Kidney (tissue), 13 donors: ENCODE measurements at regions not wholly inside any gene's neighbourhood (a gene's known extent, or its start where the extent isn't known, plus 50 kb on each side); places are given as distances from the start of the nearest gene placed in this dataset.

Source experiments
- DNase-seq, 5 donors: peaks; one replicate each; pipeline ENCODE4 v3.0.0-alpha.2; 2013 to 2020
- FAIRE-seq: peaks from 2 replicates; lab custom pipeline; 2012; peaks lifted over from hg19 to GRCh38; lab: Jason Lieb, UNC
- H3K27ac ChIP-seq, 2 donors: one replicate each; pipeline ENCODE4 v1.7.0; 2013; ENCODE audit warnings: low read depth in 2 of 2, low read length in 2 of 2, inconsistent platforms in 1 of 2
- H3K27me3 ChIP-seq: one replicate; pipeline ENCODE4 v1.7.1; 2013; ENCODE audit warnings: low read length, inconsistent platforms; ENCODE audit not compliant: control insufficient read depth, insufficient read depth
- H3K36me3 ChIP-seq, 3 donors: one replicate each; pipeline versions ENCODE4 v1.7.0 to v1.7.1; 2013; ENCODE audit warnings: low read length in 3 of 3, control low read depth in 1 of 3, inconsistent platforms in 1 of 3; ENCODE audit not compliant: insufficient read depth in 3 of 3, control insufficient read depth in 2 of 3
- H3K4me1 ChIP-seq, 3 donors: one replicate each; pipeline versions ENCODE4 v1.7.0 to v1.7.1; 2013; ENCODE audit warnings: low read length in 3 of 3, inconsistent platforms in 1 of 3, low read depth in 1 of 3; ENCODE audit not compliant: control insufficient read depth in 2 of 3, insufficient read depth in 2 of 3
- H3K4me3 ChIP-seq, 3 donors: one replicate each; pipeline versions ENCODE4 v1.7.0 to v1.8.1; 2013; ENCODE audit warnings: low read length in 3 of 3, control low read depth in 1 of 3, inconsistent platforms in 1 of 3
- H3K9ac ChIP-seq, 3 donors: one replicate each; pipeline versions ENCODE4 v1.7.0 to v1.7.1; 2013; ENCODE audit warnings: low read length in 3 of 3, control low read depth in 1 of 3, inconsistent platforms in 1 of 3
- H3K9me3 ChIP-seq, 3 donors: one replicate each; pipeline versions ENCODE4 v1.7.0 to v1.7.1; 2013; ENCODE audit warnings: low read length in 3 of 3, control low read depth in 1 of 3, inconsistent platforms in 1 of 3; ENCODE audit not compliant: control insufficient read depth in 2 of 3, insufficient read depth in 1 of 3
- CTCF ChIP-seq: IDR thresholded peaks from 3 replicates; pipeline ENCODE4 v1.5.1; 2012; ENCODE audit warnings: mild to moderate bottlenecking, moderate library complexity, borderline replicate concordance; ENCODE audit not compliant: insufficient read depth; ENCODE audit errors: extremely low read depth
- intact Hi-C: fragments of 100-400 bp; cut with DNase I; formaldehyde crosslinking; loops from one replicate; pipeline ENCODE4 v1.11.1; 2022
- donor health status: control.
- donor health status: control.
- donor health status: control.
- donor health status: control.
- donor health status: control.
- donor health status: DM: yes; HTN: yes; CAD: no.
- donor health status: Normal renal cell carcinoma (clear cell type).

DNA sequence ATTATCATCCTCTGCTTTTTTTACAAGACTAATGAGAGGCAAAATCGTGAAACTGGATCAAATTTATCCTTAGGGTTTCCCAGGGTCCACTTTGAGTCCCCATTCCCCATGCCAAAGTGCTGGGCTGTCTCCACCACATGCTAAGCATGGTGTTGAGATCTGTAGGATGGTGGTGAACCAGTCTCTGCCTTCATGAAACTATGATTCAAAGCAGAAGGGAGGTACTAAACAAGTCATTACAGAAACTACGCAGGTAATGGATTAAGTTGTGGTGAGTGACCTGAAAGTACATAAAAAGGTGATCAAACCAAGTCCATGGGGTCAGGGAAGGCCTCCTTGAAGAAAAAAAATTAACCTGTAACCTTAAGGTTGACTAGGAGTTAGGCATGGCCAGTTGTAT is 265.2 kb downstream of the ATG4C start:
- intact Hi-C loops, result no loop called here
- Histone ChIP-seq H3K36me3 (no peaks in the 10 kb centered on the region), H3K4me1 (peaks cover 0 to 5% (median 3%) of the 10 kb centered on the region in 3 donors), H3K9me3 (no peaks in the 10 kb centered on the region), H3K4me3 (no peak overlapping the region), H3K27me3 (no peaks in the 10 kb centered on the region), H3K27ac (no peak overlapping the region), H3K9ac (no peak overlapping the region)
- no peak for TF ChIP-seq CTCF
- DNase-seq, result no peak
- FAIRE-seq, result no peak

DNA sequence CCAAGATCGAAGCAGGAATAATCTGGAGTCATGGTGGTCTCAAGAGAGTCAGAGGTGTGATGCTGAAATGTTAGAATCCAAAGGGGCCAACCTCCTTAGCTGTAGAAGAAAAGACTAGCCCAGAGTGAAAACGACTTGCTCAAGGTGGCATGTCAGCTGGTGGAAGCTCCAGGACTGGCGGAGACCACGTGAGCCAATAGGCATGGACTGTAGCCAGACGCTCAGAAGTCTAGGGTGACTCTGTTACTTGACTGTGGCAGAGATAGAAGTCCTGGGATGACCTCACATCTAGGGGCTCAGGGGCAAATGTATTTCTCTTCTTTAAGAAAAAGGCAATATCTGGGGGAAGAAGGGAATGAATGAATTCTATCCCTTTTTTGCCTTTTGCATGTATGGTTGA is 267.4 kb downstream of the ATG4C start:
- FAIRE-seq (no peak), DNase-seq (no peak)
- peak overlapping the region; percentile 3 to 59 for H3K27ac ChIP-seq
- peaks cover 0 to 5% (median 3%) of the 10 kb centered on the region in 3 donors for H3K4me1 ChIP-seq
- intact Hi-C loops, result no loop called here
- no peaks in the 10 kb centered on the region for H3K36me3 ChIP-seq
- no peak overlapping the region for H3K4me3 ChIP-seq
- no peak for TF ChIP-seq CTCF
- H3K27me3 ChIP-seq, result no peaks in the 10 kb centered on the region
- no peaks in the 10 kb centered on the region for H3K9me3 ChIP-seq
- H3K9ac ChIP-seq, result no peak overlapping the region

DNA sequence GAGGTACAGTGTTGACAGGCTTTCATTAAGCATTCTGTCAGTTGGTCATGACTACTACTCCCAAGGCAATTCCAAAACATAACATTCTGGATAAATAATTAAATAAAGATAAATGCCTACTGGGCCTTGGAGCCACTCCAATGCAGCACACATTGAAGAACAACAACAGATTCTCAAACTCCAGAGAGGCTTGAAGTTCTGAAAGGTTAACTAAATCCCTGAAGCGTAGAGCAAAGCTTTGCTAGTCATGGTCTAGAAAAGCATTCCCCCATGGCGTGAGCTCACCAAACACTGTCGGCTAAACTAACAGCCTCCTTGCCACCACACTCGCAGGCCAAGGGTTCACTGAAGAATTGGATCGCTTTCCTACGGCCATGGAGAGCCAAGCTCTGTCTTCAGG is 268.0 kb downstream of the ATG4C start:
- Histone ChIP-seq H3K4me1 (peaks cover 0 to 5% (median 3%) of the 10 kb centered on the region in 3 donors), H3K27me3 (no peaks in the 10 kb centered on the region), H3K9me3 (no peaks in the 10 kb centered on the region), H3K27ac (peak overlapping the region; percentile 44 to 69), H3K36me3 (no peaks in the 10 kb centered on the region), H3K4me3 (no peak overlapping the region), H3K9ac (no peak overlapping the region)
- intact Hi-C loops, result no loop called here
- DNase-seq (peak in 3 of 5 donors; percentile 16 to 60 (median 16)), FAIRE-seq (peak; percentile 83)
- TF ChIP-seq CTCF, result no peak

GRCh38 chr1:63054184-63054583 is 268.2 kb upstream of the FOXD3 start:
- no peaks in the 10 kb centered on the region for H3K9me3 ChIP-seq
- H3K27ac ChIP-seq, result no peak overlapping the region
- H3K36me3 ChIP-seq, result no peaks in the 10 kb centered on the region
- no peak for TF ChIP-seq CTCF
- FAIRE-seq, result no peak
- no peaks in the 10 kb centered on the region for H3K27me3 ChIP-seq
- DNase-seq, result no peak
- peaks cover 0 to 5% (median 3%) of the 10 kb centered on the region in 3 donors for H3K4me1 ChIP-seq
- H3K9ac ChIP-seq, result no peak overlapping the region
- intact Hi-C loops, result no loop called here
- H3K4me3 ChIP-seq, result no peak overlapping the region
